NCI-H2081 treated with DMSO at 0.1 percent for 48 hours (cell line): ENCODE measurements at regions not wholly inside any gene's neighbourhood (a gene's known extent, or its start where the extent isn't known, plus 50 kb on each side); places are given as distances from the start of the nearest gene placed in this dataset.

Experiments used
- DNase-seq: peaks from one replicate; lab custom pipeline; 2025; lab: John Stamatoyannopoulos, UW

DNA sequence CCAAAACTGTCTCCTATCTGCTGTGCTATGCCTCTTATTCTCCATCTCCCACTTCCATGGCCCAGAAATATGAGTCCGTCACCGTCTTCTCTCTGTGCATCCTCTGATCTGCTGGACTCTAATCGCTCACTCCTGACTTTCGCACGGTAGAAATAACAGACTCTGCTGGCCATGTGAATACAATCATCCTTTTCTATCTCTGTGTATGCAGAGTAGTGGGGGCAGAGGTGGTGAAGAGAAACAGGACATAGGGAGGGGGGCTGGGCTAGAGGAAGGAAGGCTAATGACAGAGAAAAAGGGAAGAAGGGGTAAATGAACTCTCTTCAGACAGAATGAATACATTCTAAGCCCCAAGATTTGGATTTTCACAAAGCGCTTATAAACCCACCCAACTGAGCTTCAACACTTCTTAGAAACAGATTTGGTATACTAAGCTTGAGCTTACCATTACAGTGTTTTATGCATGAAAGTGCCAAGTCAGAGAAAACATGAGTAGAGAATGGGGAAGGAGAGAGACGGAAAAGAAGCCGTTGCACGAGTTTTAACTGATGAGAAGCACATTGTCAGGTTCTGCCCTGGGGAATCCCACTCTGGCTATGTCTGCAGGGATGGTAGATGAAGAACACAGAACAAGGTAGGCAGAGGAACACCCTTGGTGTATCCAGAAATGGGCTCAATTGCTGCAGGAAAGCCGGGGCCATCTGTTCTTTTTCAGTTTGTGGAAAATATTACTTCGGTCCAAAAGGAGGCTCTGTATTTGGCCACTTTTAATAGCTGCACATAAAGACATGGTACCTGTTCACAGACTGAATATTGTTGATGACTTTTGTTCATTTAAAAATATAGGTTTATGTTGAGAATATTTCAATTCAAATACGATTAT is 324.7 kb downstream of the ETS1 start:
- DNase-seq = no peak

DNA sequence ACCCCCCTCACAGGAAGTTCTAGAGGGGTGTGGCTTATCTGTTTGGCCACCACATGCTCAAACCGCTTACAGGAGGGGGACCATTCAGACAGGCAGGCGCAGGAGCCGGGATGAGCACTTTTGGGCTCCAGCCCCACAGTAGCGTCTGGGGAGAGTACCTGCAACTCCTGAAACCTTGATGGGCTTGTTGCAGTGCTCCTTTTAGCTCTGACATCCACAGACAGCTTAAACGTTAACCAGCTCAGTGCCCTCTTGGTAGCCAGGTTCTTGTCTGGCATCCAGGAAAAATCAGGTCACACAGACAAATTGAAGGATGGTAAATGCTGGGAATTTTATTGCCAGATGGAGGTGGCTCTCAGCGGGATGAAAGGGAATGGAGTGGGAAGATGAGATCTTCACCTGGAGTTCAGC is 326.3 kb downstream of the ETS1 start:
- DNase-seq = no peak

DNA sequence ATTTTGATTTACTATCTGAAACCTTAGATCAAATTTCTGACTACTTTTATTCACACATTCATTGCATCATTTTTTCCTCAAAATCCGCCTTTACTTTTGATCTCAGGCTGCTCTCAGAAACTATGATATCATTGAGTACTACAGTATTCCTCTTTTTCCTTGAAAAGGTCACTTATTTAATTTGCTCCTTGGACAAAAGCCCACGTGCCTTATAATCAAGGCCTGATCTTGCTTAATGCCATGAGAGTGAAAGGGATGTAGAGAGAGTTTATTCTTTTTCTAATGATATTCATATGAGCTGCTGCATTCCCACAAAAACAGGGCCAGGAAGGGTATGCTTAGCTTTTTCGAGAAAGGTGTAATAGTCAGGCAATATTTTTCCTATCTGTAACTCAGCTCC is 327.0 kb downstream of the ETS1 start:
- DNase-seq = no peak

DNA sequence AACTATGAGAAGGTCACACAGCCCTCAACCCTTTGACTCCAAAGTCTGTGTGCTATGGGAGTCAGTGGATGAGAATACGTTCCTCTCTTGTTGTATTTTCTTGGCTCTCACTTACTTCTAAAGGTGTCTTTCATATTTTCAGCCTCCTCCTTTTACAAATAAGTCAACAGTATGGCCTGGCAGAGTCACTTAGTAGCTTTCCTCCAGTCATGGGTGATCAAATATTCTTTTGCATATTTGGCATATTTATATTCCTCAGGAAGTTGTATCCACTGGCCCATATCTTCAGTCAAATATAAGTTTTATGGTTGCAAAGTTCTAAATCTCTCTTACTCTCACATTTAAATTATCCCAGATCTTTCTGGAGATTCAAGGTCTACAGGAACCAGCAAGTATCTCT is 327.5 kb downstream of the ETS1 start:
- DNase-seq = no peak

DNA sequence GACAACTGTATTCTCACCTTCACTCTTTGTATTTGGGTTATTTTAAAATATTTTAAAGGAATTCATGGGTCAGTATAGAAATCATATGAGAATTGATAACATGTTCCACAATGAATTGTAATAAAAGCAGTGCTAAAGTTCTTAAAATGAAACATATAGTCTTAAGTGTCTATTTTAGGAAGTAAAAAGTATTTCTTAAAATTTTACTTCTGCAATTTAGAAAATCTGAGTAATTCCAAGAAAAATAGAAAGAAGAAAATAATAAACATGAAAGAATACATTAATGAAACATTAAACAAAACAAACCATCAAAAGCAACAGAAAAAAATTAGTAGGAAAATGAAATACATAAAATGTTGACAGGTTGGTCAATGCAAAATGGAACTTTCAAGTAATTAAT is 332.4 kb downstream of the ETS1 start:
- DNase-seq = no peak

DNA sequence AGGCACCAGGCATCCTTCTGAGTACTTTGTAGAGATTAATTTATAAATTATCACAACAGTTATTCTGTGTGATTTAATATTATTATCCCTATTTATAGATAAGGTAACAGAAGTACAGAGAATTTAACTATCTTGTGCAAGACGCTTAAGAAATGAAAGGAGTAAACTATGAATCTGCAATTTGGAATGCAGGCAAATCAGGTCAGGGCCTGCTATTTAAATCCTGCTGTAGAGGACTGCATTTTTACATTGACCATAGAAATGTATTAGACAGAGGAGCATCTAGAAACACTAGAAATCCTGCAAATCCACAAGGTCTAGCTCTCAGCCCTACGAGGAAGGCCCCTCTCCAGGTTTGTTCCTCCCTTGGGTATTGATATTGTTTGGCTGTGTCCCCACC is 336.2 kb downstream of the ETS1 start:
- no peak for DNase-seq

DNA sequence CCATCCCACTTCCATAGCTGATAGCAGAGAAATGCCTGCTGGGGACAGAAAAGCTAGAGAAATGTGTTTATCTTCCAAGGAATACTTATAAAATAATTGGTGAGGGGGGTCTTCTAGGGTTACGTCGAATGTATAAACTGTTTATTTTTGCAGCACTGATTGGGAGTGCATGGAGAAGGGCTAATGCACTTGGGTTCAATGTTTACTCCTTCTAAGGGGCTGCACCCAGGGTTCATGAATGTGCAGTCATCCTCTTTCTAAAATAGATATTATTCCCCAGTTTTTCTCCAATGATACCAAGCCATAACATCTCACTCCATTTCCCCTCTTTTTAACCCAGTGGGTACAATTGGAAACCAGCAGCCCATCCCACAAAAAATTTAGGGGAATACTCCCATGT is 336.9 kb downstream of the ETS1 start:
- DNase-seq = no peak

DNA sequence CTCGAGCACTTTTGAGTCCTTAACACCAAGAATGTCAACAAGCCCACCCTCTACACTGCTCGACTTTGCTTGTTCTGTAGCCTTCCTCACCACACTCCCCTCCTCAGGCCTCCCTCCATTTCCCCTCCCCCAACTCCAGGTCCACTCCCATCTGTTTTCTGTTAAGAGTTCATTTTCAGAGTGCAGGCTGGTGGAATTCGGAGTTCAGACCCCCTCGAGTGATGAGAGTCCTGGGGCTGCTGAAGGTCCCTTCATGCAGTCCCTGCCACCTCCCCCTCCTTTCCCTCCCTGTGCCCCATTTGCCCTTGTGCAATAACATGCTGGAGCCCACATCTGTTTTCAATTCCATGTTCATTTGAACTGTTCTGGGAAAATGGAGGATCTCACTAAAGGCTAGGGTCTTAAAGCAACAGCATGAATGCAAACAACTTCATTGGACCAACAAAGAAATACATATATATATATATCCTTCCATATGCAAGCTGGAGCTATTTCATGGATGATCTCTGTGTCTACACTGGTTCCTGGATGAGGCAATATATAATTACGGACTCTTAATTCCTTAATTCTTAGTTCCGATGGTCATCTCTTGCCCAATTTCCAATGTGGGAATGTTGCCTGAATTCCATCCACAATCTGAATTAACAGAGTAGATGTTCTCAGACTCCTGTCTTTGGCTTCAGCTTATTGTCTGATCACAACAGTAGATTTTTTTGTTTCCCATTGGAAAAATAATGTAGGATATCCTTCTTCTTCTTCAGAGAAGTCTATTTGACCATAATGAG is 340.4 kb downstream of the ETS1 start:
- no peak for DNase-seq

DNA sequence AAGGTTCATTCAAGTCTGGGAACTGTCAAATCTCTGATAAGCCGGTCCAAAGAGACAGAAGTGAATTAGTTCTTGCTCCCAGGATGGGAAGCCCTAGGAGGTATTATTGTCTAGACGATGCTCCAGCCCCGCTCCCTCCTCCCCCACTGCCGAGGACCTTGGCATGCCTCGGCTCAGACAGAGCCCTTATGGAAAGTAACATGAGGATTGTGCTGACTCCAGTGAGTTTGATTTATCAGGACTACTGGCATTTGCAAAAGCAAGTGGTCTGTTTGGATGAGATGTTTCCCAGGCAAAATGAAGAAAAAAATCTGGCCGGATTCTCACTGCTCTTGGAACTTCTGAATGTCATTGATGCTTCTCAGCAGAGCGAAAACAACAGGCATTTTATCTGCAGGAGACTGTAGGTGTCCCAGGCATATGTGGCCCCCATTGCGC is 341.0 kb downstream of the ETS1 start:
- no peak for DNase-seq

DNA sequence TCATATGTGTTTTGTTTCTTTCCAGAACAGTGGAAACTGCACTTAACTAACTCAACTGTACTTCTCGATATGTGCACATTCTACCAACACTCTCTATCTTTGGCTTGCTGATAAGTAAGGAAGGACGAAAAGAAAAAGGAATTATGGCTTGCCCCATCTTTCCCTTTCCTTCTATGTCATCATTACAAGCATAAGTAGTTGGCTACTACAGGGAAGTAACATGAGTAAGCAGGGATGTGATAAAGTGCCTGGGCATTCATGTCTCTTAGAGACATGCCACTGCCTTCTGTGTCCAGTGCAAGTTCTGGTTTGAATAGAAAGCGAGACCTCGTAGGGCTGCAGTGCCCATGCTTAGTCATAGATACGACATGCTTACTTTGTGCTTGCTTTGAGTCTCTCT is 342.5 kb downstream of the ETS1 start:
- DNase-seq = no peak

DNA sequence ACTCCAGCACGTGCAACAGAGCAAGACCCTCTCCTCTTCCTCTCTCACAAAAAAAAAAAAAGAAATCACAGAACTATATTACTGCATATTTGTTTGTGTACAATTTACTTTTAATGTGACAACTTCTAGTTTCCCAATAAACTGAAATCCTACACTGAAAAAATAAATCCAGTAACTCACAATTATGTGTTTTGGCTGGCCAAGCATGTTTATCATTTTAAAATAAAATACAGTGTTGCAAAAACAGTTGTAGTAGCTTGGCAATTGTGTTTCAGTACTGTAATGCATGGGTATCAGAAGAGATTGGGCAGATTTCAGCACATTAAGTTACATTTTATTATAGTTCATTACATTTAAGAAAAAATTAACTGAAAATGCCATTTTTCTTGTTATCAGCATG is 344.9 kb downstream of the ETS1 start:
- DNase-seq = no peak

DNA sequence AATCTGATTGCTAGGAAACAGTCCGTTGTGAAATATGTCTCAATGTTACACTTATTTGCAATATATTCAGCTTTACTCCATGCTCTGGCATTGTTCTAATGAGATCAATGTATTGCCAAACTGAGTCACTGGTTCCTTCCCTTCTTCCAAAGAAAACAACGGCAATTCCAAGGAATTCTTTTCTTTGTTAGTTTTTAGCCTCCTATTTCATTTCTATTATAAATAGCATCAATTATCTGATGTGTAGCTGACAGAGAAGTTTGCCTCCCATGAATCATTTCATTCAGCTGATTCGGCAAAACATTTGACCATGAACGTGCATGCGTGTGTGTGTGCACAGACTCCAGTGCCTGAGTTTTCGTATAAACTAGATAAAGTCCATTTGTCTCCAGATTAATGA is 346.8 kb downstream of the ETS1 start:
- DNase-seq = no peak

DNA sequence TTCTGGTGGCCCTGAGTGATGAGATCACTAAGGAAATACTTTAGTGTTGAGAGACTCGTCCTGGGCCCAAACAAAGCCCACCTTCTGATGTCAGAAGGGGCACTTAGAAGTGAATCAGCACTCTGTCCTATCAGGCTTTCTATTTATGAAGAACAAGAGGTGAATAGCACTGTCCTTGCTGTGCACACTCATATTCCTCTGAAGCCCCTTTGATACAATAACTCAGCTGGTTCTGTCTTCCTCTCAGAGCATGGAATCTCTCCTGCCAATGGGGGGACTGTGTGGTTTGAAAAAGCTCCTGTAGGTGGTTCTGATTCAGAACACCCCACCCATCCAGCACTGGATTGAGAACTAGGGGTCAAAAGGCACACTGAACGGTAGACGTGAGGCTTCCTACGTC is 348.1 kb downstream of the ETS1 start:
- no peak for DNase-seq

DNA sequence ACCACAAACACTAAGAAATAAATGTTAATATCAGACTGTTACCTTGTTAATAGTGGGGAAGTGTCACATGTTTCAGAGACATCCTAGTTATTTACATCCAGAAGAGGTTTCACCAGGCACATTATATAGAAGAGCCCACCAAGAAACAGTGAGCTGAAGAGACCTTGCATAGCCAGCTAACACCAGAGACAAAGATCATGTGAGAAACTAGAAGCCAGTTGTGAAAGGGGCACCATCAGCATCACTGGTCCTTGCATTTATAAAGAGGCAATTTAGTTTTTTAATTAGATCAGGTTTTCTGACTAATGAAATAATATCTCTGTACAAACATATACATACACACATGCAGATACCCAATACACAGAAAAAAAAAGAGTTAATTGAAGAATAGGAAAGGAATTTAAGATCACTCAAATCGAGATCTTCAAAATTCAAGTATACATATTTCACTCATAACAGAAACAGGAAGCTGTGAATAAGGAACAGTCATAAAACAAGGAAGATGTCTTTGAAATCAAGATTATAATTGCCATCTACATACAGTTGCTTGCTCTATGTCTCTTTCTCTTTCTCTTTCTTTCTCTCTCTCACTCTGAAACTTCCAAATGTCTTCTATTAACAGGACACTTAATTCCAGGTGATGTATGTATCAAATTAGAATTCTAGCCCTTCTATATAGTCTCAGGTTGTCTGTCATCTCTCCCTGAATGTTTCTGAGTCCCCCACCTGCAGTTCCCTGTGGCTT is 348.7 kb downstream of the ETS1 start:
- no peak for DNase-seq

DNA sequence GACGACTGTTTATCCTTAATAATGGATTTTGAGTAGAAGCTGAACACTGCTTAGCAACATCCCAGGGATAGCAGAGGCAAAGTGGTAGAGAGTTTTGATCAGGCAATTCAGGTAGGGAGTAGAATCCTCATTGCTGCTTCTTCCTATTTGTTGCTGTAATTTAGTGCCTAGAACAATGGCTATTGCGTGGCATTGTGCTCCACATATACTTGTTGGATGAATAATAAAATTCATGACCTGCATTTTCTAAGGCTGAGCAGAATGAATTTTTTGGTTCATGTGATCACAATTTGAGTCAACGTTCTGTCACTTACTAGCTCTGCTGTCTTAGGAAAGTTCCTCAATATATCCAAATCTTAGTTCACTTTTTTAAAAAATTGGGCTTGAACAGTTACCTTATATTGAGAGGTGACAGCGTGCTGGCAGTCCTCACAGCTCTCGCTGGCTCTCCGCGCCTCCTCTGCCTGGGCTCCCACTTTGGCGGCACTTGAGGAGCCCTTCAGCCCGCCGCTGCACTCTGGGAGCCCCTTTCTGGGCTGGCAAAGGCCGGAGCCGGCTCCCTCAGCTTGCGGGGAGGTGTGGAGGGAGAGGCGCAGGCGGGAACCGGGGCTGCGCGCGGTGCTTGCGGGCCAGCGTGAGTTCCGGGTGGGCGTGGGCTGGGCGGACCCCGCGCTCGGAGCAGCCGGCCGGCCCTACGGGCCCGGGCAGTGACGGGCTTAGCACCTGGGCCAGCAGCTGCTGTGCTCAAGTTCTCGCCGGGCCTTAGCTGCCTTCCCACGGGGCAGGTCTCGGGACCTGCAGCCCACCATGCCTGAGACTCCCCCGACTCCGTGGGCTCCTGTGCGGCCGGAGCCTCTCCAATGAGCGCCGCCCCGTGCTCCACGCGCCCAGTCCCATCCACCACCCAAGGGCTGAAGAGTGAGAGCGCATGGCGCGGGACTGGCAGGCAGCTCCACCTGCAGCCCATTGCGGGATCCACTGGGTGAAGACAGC is 350.6 kb downstream of the ETS1 start:
- no peak for DNase-seq

DNA sequence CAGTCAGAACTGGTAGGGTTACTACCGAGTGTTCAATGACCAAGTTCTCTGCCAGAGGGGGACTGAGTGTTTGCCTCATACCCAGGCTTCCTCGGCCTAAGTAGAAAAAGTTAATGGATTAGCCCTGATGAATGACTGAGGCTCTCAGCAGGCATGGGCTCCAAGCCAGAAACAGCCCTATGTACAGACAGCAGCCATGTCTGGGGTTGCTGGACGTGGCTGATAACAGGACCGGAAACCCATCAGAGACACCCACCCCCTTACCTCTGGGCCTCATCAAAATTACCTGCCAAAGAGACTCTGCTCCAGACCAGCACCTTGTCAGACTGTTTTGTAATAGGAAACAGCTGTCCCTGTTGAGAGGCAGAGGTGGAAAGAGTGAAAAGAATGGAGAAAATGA is 351.4 kb downstream of the ETS1 start:
- DNase-seq = no peak

DNA sequence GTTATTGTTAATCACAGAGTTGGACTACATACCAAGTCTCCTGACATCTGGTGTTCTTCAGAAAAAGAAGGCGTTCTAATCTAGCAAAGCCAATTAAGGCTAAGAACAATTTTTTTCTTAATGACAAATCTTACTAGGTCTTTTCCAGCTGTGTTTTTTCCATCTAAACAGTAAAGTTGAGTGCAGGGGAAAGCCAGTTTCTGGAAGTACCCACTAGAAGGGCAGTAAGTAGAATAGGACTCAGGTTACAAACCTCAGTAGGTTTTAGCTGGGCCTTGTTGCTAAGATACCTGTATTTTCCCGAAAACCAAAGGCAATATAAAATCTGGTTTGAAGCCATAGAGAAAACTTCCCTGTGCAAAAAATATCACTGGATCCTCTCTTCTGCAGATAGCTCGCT is 351.9 kb downstream of the ETS1 start:
- DNase-seq = no peak

DNA sequence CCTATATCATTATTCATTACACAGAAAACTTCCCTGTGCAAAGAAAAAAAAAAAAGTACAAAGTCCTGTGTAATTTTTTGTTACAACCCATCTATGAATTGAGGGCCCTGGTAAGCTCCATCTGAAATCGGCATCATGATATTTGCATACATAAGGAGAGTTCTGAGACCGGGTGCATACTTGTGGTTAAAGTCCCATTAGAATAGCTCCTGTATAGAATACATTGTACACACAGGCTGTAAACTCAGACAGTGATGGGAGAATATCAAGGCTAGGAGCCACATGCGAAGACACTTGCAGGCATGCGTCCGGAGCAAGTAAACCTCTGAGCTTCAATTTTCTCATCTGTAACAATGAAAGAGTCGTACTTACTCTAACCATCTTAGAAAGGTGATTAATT is 353.2 kb downstream of the ETS1 start:
- DNase-seq = no peak

DNA sequence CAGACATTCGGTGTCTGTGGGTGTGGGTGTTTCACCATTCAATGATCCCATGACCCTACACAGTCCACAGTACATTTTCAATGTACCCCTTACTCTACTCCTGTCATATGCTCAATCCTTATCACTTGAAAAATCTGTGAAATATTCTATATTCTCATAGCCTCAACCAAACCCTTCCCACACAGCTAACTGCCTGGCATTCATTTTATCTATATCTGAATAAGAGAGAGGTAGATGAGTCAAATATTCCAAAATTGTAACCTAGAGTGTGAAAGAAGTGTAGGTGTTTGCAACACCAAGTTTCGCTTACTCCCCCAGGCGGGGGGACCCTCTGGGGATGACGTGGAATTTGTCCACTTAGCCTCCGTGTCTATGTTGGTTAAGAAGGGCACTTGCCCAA is 354.8 kb downstream of the ETS1 start:
- DNase-seq = no peak

DNA sequence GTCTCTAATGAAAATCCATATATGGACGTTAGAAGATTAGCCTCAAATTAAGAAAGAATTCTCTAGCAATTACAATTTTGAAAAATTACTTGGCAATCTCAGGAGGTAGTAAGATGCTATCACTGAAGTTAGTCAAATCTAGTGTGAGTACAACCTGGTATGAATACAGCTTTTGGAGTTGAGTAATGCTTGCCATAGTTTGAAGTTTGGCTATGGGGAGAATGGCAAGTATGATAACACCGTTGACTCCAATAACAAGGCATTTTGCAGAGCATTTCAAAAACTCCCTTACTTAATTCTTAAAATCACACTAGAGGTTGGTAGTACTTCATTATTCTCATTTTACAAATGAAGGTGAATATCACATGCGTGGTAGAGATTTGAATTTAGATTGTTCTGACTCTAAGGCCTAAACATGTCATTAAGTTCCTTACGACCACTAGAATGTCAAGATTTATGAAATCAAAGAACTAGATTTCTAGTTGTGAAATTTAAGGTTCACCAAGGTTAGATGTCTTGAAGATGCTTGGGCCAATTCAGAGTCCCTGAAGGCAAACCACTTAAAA is 355.4 kb downstream of the ETS1 start:
- DNase-seq = no peak

DNA sequence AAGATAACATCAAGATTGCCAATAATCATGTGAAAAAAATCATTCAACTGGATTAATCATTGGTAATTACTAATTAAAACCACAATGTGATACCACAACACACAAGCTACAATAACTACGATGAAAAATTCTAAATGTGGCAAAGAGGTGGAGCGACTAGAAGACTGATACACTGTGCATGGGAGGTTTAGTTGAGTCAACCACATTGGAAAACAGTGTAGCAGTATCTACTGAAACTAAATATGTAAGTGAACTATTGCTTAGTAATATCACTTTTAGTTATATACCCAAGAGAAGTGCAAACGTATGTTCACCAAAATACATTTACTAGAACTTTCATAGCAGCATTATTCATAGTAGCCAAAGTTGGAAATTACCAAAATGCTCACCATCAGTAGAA is 359.9 kb downstream of the ETS1 start:
- DNase-seq = no peak
